Stimulated activated CD8-positive, alpha-beta memory T cell treated with anti-CD3 and anti-CD28 coated beads, Interleukin-15, amount 100 ng/mL, for 48 hours (primary cell): ENCODE measurements at regions not wholly inside any gene's neighbourhood (a gene's known extent, or its start where the extent isn't known, plus 50 kb on each side); places are given as distances from the start of the nearest gene placed in this dataset.

ENCODE experiments used
- DNase-seq, 2 donors: peaks; one replicate each; pipeline ENCODE4 v3.0.0-alpha.2; 2020; ENCODE audit warnings: low read depth in 2 of 2

DNA sequence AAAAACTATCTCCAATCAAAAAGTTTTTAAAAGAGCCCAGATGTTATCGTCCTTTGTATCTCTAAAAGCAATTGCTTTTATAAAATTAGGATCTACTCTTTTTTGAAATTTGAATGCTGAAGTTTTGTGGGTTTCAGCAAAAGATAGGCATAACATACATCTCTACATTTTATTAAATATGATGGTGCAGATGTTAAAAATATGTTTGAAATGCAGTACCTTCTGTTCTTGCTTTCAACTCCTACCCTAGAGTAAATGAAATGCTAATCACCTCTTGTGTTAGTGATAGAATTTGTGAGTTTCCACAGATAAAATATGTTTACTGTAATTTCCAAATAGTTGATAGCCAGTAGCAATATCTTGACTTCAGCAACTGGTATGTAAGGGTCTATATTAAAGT is 95.7 kb upstream of the VPREB1 start:
- no peak for DNase-seq

DNA sequence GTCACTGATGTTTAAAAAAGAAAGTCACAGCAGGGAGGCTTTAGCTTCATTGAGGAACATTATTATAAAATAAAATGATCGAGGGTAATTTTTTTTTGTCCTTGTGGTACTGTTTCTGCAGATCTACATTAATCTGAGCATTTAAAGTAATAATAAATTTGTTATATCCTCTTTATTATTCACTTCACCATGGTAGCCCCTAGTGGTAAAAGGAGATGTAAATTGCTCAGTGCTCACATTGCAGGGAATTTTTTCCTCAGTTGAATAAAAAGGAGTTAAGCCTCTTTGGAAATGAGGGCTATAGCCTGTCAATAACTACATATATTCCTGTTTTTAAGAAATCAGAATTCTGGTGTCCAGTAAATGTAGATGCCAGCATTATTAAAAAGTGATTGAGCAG is 99.7 kb upstream of the VPREB1 start:
- DNase-seq, result no peak

DNA sequence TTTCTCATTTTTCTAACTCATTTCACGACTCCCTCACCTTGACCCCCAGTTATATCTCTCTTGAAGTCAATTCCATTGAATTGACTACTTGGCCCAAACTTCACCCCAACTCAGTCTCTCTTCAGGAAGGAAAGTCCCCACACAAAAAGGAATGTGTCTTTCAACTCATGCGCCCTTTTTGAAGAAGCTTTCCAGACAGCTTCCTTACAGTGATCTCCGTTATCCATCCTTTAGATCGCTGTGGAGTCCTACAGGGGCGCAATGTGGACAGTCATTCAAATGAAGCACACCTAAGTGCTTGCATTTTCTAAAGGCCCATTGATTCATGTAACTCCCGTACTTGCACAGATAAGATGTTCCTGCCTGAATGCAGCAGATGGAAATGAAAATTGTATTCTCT is 101.1 kb upstream of the VPREB1 start:
- no peak for DNase-seq

DNA sequence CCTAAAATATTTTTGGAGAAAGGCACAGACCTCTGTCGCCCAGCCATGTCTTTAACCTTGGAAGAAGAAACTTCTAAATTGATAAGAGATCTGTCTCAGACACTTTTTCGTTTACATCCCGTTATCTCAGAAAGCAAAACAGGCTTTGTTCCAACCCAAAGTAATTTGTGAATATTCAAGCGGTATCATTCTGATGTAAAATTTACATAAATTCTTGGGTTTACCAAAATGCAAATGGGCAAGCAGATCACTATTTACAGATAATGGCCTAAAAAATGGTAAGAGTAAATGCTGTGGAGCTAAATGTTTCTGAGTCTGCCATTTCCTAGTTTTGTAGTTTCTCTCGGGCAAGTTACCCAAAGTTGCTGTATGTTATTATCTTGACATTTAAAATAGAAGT is 101.9 kb upstream of the VPREB1 start:
- DNase-seq, result no peak

DNA sequence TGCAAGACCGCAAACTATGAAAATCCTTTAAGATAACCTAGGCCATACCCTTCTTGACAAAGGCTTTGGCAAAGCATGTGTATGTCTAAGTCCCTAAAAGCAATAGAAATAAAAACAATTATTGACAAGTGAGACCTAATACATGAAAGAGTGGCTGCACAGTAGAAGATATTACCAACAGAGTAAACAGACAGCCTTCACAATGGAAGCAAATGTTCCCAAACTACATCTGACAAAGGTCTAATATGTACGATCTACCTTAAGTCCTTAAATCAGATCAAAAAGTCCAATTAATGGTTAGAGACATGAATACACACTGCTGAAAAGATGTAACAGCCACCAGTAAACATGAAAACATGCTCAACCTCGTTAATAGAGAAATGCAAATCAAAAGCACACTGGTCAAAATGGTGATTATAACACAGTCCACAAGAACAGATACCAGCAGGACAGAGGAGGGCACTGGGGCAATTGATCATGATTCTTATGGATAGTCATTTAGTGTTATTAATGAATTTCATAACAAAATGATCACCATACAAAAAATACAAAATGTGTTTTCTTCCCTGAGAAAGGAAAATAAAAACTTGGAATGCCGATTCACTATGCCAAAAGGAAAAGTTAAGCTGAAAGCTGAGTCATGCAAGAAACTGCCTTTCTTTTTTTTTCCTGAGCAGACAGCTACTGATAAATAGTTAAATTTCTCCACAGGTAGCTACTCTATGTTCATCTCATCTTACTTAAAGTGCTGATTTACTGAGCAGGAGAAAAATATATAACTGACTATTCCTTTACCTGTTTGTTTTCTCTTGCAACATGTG is 102.6 kb upstream of the VPREB1 start:
- no peak for DNase-seq

DNA sequence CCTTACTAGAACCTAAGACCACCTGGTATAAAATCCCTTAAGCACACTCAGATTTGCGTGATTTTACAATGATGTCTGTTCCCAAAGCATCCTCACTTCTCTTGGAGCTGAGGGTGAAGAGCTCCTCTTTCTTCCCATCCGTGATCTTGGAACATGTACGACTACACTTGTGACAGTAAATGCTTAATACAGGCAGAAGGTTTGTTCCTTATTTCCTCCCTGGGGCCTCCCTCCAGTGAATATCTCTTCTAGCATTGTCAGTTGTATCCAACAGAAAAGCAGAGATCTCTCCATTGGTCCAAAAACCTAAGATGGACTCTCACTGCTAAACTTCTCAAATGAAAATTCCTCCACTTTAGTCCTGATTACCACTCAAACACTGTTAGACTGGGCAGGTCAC is 103.6 kb upstream of the VPREB1 start:
- no peak for DNase-seq

DNA sequence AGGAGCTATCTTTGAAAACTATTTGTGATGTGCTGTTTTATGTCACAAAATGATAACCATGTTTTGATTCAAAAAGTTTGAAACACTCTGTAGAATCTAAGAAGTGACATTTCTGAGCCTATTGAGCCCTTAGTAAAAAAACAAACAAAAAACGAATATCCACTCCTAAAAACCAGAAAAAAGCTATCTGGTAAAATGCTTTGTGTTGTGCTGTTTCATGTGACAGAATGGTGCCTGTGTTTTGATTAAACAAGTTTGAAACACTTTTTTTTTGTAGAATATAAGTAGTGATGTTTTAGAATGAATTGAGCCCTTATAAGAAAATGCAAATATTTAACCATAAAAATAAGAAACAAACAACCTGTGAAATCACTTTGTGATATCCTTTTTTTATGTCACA is 105.2 kb upstream of the VPREB1 start:
- DNase-seq, result no peak

DNA sequence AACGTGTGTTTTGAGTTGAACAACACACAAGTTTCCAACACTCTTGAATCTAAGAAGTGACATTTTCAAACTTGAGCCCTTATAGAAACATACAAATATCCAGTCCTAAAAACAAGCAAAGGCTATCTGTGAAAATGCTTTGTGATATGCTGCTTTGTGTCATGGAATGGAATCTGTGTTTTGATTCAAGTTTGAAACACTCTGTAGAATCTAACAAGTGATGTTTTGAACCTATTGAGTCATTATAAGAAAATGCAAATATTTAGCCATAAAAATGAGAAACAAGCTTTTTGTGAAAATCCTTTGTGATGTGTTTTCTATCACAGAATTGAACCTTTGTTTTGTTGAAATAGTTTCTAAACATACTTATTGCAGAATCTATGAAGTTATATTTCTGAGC is 105.7 kb upstream of the VPREB1 start:
- DNase-seq, result no peak

DNA sequence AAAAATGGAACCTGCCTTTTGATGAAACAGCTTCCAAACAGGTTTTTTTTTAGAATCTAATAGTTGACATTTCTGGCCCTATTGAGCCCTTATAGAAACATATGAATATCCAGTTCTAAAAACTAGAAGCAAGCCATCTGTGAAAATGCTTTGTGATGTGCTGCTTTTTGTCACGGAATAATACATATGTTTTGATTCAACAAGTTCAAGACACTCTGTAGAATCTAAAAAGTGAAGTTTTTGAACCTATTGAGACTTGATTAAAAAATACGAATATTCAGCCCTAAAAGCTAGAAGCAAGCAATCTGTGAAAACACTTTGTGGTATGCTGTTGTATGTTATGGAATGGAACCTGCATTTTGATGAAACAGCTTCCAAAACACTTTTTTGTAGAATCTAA is 106.7 kb upstream of the VPREB1 start:
- DNase-seq, result no peak

DNA sequence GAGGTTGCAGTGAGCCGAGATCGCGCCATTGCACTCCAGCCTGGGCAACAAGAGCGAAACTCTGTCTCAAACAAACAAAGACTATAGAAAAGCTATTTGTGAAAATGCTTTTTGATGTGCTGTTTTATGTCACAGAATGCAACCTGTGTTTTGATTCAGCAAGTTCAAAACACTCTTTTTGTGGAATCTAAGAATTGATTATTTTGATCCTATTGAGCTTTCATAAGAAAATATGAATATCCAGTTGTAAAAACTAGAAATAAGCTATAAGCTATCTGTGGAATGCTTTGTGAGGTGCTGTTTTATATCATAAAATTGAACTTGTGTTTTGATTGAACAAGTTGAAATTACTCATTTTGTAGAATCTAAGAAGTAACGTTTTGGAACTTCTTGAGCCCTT is 110.7 kb upstream of the VPREB1 start:
- no peak for DNase-seq

DNA sequence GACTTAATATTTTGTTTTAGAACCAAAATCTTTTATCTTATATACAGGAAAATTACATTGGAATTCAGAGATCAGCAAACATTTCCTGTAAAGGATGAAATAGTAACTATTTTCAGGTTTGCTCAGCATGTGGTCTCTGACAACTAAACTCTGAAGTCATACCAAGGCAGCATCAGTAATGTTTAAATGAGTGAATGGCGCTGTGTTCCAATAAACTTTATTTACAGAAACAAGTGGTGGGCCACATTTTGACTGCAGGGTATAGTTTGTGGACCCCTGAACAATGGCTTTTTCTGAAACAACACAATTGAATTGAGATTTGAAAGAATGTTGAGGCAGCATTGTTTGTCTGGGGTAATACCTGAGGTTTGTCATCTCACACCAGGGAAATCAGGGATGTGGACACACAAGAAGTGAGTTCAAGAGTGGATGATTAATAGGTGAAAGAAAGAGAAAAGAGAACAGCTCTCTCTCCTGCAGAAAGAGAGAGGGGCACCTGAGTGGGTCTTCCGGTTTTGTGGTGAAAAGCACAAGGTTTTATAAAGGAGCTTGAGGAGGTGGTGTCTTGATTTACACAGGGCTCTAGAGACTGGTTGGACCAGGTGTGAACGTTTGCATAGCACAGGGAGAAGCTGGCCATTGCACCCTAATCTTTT is 113.5 kb upstream of the VPREB1 start:
- no peak for DNase-seq

DNA sequence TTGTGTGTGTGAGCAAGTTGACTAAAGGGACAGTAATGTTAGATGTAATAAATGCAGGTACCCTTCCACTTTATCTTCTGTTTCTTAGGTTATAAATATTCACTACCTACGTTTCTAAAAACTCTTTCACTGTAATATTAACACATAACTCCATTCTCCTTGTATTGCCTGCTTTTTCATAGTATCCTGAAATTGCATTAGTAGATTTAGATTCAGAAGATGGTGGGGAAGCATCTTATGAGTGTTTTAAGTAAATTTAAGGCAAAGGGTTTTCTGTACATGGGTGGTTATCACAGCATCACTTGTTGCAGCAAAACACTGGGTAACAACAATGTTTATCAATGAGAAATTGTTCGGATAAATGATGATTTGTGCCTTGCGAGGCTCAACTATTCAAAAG is 115.2 kb upstream of the VPREB1 start:
- no peak for DNase-seq

DNA sequence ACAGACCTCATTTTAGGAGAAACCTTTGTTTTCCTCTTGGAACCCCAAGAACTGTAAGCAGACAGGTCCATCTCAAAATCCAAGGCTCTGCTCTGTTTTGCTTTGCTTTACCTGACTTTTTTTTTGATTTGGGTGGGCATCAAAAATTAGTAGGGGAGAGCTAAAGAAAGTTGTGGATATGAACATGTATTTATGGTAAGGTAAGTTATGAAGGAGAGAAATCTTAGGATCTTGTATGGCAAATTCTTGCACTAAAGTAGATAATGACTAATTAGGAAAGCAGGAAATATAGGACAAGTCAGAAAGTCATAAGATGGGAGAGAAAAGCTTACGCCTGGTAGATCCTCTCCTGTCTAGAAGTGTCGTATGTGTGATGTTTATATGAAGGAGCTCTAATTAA is 116.1 kb upstream of the VPREB1 start:
- no peak for DNase-seq

DNA sequence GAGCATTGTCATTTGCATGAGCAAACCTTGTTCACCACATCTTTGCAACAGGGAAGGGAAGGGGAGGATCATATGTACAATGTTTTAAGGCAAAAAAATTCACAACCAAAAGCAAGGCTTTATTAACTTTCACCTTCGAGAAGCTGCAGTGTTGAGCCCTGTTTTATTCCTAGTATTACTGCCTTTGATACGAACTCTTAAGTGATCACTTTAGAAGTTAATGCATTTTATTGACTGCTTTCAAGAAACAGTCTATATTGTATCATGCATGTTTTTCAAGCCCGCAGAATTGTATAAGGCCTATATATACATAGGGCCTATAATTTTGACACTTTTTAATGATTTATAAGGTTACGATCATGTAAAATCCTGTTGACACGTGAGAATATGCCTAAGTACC is 117.5 kb upstream of the VPREB1 start:
- no peak for DNase-seq

DNA sequence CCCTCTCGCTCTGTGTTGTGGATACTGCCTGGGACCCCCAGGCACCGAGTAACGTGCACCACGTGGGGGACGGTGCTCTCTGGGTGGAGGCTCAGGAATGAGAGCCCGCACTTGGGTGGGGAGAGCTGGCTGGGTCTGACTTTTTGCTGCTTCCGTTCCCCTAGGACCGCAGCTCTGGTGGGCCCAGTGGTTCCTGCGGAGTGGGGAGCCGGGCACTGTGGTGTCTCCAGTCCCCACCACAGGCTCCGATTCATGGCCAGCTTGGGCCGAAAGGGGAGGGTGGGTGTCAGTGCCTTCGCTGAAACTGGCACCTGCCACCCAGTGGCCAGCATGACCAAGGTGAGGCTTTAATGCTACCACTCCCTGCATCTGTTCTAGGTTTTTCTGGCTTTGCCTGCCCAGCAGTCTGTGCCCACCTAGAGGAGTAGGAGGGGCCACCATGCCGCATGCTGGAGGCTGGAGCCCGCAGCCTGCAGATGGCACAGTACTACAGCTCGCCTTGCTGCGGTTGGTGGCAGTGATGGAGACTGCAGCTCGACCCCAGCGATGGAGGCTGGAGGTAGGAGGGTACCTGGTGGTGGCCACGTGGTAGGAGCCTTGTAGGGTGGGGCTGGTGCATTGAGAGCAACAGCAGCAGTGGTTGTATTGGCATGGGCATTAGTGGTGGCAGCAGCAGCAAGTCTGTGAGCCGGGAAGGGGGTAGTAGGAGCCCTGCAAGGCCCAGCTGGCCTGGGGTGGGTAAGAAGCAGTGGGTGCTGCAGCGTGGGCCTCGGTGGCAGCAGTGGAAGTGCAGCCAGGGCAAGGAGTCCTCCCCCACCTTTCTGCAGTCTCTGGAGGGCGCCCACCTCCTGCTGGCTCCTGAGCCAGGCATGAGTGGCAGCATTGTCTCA is 118.8 kb upstream of the VPREB1 start:
- no peak for DNase-seq

DNA sequence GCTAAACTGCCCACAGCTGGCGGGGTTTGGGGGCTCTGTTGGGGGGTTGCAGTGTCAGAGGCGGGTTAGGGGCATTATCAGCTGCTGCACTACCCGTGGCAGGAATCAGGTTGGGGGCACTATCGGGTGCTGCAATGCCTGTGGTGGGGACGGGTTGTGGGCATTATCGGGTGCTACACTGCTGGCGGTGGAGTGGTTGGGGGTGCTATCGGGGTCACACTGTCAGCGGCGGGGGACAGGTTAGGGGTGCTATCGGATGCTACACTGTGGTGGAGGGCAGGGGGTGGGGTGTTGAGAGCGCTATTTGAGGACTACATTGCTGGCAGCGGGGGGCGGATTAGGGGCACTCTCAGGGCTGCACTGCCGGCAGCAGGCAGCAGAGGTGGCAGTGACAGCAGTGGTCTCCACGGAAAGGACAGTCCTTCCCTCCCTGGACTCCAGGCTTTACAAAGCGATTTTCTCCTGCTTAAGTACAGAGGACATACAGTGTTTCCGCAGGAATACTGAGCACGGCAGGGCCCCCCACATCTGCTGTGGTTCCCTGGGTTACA is 119.5 kb upstream of the VPREB1 start:
- DNase-seq, result no peak

DNA sequence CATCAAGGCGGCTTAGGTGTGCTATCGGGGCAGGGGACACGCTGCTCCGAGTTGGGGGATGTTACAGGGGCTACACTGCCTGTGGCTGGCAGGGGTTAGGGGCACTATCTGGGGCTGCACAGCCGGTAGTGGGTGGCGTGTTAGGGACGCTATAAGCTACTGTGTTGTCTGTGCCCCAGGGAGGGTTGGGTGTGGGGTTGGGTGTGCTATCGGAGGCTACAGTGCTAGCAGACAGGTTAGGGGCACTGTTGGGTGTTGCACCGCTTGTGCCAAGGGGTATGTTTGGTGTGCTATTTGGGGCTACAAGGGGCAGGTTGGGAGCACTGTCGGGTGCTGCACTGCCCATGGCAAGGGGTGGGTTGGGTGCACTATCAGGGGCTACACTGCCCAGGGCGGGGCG is 120.2 kb upstream of the VPREB1 start:
- DNase-seq, result no peak

DNA sequence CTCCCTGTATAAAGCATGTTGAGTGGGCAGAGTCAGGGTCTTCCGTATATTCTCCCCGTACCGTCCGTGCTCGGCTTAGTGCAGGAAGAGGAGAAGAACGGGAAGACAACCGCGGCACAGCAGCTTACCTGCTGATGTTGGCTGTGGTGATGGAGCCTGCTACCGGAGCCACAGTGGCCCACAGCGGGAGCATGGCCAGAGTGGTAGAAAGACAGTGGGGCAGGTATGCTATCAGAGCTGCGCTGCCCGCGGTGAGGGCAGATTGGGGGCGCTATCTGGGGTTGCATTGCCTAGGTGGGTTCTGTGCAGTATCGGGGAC is 120.7 kb upstream of the VPREB1 start:
- no peak for DNase-seq

DNA sequence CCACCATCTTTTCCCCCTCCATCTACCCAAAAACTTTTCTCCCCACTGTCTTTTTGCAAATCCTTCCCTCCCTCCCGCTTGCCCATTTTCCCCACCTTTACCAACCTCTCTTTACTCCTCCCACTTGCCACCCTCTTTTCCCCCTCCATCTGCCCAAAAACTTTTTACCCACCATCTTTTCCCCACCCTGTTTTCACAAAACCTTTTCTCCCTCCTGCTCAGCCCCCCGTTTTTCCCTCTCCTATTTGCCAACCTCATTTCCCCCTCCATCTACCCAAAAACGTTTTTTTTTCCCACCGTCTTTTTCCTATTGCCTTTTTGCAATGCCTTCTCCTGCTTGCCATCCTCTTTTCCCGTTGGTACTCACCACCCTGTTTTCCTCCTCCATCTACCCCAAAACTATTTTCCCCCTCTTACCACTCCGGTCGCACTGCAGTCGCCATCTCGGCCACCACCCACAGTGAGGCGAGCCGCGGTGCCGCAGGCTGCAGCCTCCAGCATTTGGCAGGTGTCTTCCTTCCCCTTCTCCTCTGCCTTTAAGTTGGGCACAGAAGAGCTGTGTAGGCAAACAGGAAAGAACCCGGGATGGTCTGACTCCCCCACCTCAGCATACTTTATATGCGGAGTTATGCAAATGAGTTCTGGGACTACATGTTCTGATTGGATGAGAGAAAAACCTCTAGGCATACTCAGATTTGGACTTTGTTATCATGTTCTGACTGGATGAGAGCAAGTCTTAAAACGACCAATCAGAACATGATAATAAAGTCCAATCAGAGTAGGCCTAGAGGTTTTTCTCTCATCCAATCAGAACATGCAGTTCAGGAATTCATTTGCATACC is 121.2 kb upstream of the VPREB1 start:
- DNase-seq, result no peak

DNA sequence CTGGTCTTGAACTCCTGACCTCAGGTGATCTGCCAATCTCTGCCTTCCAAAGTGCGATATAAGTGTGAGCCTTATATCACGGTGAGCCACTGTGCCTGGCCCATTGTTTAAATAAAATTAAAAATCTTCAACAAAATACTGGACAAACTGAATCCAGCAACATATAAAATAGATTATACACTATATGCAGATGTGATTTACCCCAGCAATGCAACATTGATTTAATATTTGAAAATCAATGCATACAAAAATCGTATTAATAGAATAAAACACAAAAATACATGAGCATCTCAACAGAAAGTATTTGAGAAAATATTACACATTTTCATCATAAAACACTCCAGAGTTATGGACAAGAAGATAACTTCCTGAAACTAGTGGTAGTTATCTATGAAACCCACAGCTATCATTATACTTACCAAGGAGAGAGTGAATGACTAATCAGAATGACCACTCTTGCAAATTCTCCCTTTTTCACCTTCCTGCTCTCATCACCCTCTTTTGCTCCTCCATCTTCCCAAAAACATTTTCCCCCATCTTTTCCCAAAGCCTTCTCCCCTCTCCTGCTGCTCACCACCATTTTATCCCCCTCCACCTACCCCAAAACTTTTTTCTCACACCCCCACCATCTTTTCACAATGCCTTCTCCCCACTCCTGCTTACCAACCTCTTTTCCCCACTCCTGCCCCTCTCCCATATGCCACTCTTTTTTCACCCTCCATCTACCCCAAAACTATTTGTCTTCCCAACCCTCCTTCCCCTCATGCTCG is 122.1 kb upstream of the VPREB1 start:
- no peak for DNase-seq

DNA sequence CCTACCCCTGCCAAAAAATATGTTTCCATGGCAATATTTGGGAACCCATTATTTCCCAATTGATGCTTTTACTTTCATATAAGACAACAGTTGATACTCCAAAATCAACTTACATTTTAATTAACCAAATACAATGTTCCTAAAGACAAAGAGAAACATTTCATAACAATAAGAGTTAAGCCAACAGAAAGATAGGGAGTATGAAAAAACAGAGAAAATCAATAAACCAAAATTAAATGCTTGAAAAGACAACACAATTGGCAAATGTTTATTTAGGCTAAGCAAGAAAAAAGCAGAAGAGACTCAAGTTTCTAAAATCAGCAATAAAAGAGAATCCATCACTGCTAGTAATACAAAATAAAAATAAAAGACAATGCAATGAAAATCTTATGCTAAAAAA is 123.1 kb upstream of the VPREB1 start:
- DNase-seq, result no peak
